NCI-H2196 treated with DMSO at 0.1 percent for 48 hours (cell line): ENCODE measurements at regions not wholly inside any gene's neighbourhood (a gene's known extent, or its start where the extent isn't known, plus 50 kb on each side); places are given as distances from the start of the nearest gene placed in this dataset.

Experiments
- DNase-seq: peaks from one replicate; lab custom pipeline; 2025; ENCODE audit not compliant: unreplicated experiment; lab: John Stamatoyannopoulos, UW

DNA sequence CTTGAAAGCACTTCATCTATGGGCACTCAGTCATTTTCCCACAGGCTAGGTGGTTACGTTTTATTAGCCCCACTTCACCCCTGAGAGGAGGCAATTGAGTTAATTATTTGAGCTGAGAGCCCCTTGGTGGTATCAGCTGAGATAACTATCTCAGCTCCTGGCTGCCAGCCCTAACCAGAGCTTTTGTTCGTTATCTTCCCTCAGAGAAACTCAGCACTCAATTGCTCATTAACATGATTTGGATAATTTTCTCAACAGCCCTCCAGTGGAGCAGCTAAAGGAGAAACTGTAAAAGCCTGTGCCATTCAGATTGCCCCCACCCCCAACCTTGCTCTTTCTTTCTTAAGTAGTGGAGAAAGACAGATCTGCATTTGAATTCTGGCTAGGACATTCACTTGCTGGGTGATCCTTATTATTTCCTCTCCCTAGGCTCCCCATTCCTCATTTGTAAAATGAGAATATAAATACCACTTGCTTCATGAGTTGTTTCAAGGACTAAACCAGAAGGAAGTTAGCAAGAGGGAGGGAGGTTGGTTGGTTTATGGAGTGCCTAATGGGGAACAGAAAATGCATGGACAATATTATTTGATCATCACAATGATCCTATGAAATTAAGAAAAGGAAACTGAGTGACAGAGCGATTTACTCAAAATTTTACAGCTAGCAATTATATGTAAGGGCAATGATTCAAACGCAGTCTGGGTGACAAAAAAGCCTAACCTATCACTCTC is 218.7 kb upstream of the FGGY start:
- DNase-seq = peak; percentile 85

DNA sequence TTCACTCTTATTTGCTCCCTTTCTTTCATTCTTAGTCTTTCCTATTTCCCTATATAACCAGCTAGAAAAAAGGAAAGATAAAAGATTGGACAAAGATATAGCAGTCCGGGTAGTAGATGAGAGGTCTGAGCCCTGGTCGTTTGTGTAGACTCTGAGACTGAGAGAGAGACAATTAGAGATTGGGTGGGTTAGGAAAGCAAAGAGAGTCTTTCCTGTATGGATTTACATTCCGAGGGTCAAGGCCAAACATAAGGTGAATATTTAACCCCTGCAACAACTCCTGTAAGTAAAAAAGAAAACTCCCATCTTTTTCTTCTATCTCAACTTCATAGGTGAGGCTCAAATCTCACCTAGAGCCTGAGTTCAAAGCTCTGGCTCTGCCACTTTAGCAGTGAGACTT is 218.0 kb upstream of the FGGY start:
- no peak for DNase-seq

DNA sequence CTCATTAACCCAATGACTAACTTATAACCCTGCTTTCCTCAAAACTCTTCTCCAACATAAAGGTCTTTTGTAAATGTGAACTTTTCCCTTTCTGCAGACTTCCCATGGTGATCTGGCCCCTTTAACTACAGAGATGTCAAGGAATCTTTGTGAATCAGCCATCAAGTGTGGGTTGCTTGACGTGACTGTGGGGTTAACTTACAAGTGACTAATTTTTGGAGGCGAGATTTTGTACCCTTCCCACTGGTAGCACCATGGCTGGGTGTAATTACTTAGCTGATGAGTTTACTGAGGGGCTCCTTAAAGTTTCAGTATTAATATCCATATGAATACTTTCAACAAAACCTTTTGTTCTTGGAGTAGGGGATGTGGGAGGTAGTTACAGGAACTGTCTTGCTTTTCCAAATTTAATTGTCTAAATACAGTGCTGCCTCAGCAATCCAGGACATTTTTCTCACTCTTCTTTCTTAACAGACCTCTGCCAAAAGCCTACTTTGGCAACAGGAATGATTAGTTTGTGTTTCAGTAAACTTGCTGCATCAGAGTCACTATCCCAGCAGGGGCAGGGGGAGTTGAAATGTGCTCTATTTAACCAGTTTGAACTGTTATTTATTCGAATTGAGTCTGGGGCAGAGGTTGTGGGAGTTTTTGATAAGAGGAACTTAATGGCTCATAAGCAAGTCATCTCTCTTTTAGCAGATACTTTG is 217.3 kb upstream of the FGGY start:
- DNase-seq = no peak

GRCh38 chr1:59081181-59081580 is 215.7 kb upstream of the FGGY start:
- DNase-seq = no peak

DNA sequence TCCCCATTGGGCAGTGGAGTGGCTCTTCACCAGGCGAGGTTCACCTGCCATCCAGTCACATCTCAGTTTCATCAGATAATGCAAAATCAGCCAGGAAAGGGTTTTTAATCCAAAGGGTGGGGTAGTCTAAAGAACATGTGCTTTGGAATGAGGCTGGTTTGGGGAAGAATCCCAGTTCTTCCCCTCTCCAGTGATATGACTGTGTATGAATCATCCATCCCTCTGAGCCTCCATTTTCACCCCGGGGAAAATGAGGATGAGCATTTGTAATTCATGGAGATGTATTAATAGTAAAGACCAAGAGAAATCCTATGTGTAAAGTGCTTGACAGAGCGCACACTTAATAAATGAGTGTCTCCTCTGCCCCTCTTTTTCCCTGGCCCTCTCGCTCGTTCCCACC is 215.1 kb upstream of the FGGY start:
- DNase-seq = no peak

GRCh38 chr1:59083946-59084865 is 212.7 kb upstream of the FGGY start:
- no peak for DNase-seq

DNA sequence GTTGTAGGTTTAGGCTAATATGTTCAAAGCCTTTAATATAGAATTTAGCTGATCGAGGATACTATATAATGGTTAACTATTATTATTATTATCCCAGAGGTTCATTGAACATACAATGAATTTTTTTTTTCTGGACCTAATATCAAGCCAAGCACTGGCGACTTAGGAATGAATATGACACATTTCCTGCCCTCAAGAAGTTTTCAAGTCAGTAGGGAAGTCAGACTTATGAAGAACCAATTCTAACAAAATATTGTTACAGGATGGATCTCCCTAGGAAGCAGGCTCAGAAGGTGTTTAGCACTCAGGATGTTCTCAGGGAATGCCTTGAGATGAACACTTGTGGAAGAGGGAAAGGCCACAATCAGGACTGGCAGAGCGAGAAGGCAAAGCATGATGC is 211.8 kb upstream of the FGGY start:
- no peak for DNase-seq

DNA sequence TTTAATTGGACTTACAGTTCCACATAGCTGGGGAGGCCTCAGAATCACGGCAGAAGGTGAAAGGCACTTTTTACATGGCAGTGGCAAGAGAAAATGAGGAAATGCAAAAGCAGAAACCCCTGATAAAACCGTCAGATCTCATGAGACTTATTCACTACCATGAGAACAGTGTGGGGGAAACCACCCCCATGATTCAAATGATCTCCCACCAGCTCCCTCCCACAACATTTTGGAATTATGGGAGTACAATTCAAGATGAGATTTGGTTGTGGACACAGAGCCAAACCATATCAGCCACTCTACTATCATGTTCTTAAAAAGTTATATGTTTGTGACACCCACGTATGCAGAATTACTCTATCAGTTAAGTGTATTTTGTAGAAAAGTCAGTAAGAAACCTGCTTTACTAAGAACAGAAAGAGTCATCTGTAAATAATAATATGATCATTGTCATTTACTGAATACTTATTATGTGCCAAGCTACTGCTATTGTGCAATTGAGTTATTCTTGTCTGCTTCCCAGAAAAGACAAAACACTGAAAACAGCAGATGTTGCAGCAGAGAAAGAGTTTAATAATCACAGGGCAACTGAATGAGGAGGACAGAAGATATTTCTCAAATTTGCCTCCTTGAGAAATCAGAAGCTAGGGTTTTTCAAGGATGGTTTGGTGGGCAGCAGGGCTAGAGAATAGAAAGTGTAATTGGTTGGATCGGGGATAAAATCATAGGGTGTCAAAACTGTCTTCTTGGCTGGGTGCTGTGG is 207.7 kb upstream of the FGGY start:
- DNase-seq = no peak

GRCh38 chr1:59089922-59090457 is 206.9 kb upstream of the FGGY start:
- no peak for DNase-seq

GRCh38 chr1:59092126-59092525 is 204.8 kb upstream of the FGGY start:
- DNase-seq = no peak

DNA sequence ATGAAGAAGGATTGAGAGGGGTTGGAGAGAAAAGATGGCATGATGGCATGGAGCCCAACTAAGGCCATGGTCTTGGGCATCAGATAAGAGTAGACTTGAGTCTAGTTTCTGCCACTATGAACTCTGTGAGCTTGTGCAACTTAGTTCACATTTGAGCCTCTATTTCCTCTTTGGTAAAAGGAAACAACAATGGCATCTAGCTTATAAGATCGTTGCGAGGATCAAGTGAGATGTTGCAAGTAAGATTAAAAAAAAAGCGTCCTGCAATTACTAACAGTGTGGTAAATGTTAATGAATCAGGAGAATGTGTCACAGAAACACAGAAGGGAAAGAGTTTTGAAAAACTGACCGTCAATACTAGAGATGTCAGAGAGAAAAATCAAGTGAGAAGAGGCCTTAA is 202.9 kb upstream of the FGGY start:
- DNase-seq = no peak

- no peak for DNase-seq
Observed at GRCh38 chr1:59096501-59096900, 200.4 kb upstream of the FGGY start.

- DNase-seq = no peak
Observed at GRCh38 chr1:59098655-59099054, 198.2 kb upstream of the FGGY start.

DNA sequence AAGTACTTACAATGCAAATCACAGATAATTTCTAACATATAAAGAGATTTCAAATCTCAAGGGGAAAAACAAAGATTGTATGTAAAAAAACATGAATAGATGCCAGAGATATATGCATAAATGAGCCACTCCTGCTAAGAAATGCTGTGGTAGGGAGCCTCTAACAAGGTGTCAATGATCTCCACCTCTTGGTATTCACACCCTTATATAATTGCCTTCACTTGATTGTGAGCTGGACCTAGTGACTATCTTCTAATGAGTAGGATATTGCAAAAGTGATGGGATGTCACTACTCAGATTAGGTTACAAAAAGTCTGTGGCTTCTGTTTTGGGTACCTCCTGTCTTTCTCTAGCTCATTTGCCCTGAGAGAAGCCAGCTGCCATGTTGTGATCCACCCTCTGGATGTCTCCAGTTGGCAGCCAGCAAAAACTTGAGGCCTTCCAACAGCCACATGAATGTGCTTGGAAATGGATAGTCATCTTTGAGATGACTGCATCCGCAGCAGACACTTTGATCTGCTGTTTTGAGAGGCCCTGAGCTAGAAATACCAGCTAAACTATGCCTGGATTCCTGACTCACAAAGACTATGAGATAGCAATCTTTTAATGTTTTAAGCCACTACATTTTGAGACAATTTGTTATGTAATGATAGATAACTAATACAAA is 196.1 kb upstream of the FGGY start:
- no peak for DNase-seq

DNA sequence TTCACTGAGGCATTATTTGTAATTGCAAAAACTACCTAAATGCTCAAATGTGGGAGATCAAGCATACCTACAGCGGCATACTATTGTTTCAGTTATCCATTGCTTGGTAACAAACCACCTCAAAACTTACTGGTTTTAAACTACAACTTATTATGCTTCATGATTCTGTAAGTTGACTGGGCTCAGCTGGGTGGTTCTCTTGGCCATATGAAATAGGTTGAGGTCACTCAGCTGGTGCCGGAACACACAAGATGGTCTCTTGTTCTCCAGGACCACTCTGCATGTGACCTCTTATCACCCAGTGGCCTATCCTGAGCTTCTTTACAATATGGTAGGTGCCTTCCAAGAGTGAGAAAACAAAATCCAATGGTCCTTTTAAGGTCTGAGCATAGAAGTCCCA is 195.4 kb upstream of the FGGY start:
- no peak for DNase-seq

- no peak for DNase-seq
Observed at GRCh38 chr1:59103457-59103856, 193.4 kb upstream of the FGGY start.

GRCh38 chr1:59104191-59104760 is 192.6 kb upstream of the FGGY start:
- peak; percentile 51 for DNase-seq

- no peak for DNase-seq
Observed at GRCh38 chr1:59105548-59106507, 191.1 kb upstream of the FGGY start.

- DNase-seq = no peak
Observed at GRCh38 chr1:59107516-59107915, 189.4 kb upstream of the FGGY start.
